Pons (tissue), 1 donor: ENCODE measurements at regions not wholly inside any gene's neighbourhood (a gene's known extent, or its start where the extent isn't known, plus 50 kb on each side); places are given as distances from the start of the nearest gene placed in this dataset.
A peak's percentile ranks its signal among the peaks of the same experiment; 100 is the strongest.
"Not testable (repeated sequence)": the region's sequence is repeated elsewhere in the genome, so short reads cannot be mapped to it uniquely, and the experiment has no call there.

ENCODE experiments used
- DNase-seq: peaks from one replicate; pipeline ENCODE4 v3.0.0-alpha.2; 2016; ENCODE audit warnings: low spot score

- DNase-seq, result no peak
Observed at GRCh38 chr7:16089801-16090200, 331.5 kb downstream of the CRPPA start.

- DNase-seq, result no peak
Observed at GRCh38 chr7:16089191-16089590, 332.1 kb downstream of the CRPPA start.

DNA sequence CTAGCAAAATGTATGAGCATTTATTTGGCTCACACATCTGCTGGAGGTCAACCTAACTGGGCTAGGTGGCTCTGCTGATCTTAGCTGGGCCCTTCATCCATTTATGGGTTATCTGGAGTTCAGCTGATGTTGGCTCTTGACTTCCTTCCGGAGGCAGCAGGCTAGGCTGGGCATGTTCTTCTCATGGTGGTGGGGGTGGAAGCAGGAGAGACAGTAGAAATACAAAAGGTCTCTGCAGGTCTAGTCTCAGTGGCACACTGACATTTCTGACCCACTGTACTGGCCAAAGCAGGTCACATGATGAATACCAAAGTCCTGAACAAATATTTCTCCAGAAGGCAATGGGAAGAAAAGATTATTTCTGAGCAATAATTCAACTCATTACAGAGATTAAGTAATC lies 334.6 kb downstream of the CRPPA start:
- no peak for DNase-seq

- not testable (repeated sequence) for DNase-seq
Observed at GRCh38 chr7:16085780-16086179, 335.6 kb downstream of the CRPPA start.

DNA sequence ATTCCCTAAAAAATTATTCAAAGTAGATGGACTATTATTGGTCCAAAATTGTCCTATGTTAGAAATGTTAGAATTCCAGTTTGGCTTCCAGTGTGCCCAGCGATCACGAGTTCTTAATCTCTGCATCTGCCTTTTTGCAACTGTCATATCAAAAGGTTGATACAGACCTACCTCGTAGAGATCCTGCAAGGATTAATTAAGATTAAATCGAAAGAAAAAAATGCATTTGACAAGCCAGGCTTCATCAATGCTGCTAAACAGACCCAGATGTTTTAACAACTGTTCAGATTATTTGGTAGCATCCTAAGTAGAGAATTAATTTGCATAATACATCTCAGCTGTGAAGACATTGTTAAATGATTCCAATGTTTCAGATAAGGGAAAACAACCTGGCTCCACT lies 336.5 kb downstream of the CRPPA start:
- DNase-seq, result no peak

DNA sequence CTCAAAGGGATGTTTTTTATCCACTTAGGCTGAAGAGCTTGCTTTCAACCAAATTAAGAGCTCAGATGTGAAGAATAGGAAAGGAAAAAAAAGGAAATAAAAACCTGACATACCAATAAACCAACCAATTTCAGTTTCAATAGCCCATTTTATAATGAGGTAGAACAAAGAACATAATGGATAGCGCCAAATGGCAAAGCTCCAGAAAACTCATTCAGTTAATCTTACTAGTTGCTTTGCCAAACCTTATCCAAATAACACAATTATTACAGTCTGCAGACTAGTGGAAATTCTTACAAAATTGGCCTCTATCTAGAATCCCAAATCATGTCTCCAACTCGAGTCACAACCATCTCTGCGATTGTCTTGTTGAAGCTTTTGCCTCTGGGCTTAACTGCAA lies 337.0 kb downstream of the CRPPA start:
- no peak for DNase-seq

DNA sequence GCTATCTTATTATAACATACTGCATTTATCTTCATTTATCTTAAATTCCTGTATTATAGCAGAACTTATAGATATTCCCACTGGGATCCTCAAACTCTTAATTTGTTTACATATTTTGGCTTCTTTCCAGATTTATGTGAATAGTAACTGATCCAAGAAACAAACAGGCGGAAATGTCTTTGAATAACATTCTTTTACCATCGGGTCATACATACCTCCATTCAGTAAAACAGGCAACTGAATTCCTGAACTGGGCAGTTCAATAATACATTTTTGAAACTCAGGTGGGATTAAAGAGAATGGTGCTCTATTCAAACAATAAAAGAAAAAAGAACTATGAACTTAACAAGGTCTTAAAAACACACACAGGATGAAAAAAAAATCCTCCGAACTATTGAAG lies 337.4 kb downstream of the CRPPA start:
- DNase-seq, result no peak

- DNase-seq, result no peak
Observed at GRCh38 chr7:16080131-16080530, 341.2 kb downstream of the CRPPA start.

DNA sequence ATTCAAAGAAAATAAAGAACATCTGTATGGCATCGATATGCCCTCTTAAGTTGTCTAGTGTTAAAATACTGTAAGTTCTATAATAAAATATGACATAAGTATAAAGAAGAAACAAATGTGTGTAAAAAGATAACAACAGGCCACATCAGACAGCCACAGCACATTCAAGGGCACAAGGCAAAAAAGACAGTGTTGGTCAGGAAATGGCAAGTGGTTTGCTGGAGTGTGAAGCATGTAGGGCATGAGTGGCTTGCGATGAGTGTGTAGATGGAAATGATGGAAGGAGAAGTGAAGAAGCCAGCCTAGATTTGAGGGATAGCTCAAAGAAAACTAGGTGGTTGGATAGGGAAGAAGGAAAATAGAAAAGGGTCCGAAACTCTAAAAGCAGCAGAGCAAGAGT lies 341.6 kb downstream of the CRPPA start:
- no peak for DNase-seq

DNA sequence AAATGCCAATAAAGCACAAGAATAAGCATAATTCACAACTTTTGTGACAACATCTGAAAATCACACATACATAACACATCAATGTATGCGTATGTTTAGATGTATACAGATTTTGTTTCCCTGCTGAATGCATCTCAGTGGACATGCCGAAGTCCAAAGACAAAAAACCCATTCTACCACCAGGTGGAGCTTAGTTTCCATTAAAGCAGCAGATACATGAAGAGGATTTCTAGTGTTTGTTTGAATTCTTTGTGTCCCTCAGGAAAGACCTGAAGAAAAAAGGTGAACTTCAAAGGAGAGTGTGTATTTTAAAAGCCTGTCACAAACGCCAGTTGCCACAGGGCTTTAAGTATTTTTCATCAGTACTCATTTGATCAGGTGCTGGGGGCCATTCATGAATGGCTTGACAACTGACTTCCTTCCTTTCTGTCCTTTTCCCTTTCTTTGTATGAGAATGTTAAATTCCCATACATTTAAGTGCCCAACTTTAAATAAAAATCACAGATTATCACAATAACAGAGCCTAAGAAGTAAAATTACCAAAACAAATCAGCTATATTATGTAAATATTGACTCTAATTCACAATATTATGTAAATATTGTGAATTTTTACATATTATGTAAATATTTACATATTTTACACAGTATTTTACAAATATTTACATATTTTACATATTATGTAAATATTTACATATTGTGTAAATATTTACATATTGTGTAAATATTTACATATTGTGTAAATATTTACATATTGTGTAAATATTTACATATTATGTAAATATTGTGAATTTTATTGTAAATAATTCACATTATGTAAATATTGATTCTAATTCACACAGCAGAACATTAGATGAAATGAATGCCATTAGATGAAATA lies 343.0 kb downstream of the CRPPA start:
- DNase-seq, result peak; percentile 87

GRCh38 chr7:16071246-16071857 lies 350.0 kb downstream of the CRPPA start:
- DNase-seq, result peak; percentile 81

GRCh38 chr7:16070806-16071205 lies 350.5 kb downstream of the CRPPA start:
- DNase-seq, result no peak

GRCh38 chr7:16069998-16070397 lies 351.3 kb downstream of the CRPPA start:
- DNase-seq, result no peak

GRCh38 chr7:16068183-16068582 lies 353.2 kb downstream of the CRPPA start:
- no peak for DNase-seq

DNA sequence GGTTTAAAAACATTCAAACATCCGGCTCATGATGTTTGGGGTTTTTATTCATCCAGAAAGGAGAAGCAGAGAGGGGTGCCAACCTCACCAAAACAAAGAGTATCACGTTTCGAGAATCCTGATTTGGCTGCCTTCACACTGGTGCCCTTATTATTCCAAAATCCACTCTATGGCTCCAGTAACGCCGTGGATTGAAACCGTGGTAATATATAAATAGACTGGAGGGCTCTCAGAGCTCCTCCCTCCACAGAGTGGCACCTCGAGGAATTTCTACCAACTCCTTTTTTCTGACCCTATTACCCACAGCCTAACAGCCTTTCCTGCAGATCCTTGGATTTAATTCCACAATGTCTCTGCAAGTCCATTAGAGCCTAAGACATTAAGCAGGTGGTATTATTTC lies 353.6 kb downstream of the CRPPA start:
- DNase-seq, result no peak

DNA sequence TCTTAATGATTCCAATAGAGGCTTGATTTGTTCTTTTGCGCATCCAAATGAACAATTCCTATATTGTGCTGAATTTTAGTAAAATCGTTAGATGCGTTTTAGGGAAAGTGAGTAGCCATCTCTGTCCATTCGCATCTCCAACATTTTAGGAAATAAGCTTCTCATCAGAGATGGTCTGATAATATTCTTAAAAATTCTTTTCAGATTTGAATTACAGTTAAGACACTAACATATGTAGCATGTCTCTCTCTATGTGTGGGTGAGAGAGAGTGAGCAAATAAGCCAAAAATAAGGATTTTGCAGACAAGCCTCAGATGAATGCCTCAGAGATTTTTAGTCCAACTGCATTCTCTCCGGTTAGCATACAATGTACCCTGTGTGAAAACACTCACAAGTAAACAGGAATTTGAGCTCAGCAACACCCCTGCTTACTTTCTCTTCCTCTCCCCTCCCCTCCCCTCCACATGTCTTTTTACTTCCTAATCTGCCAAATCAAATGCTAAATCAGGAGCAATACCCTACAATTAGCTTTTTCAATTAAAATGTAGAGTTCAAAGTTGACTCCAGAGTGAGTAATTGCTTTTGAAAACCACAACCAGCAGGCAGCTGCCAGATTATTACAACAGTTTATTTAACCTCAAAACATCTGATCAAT lies 354.4 kb downstream of the CRPPA start:
- DNase-seq, result no peak

DNA sequence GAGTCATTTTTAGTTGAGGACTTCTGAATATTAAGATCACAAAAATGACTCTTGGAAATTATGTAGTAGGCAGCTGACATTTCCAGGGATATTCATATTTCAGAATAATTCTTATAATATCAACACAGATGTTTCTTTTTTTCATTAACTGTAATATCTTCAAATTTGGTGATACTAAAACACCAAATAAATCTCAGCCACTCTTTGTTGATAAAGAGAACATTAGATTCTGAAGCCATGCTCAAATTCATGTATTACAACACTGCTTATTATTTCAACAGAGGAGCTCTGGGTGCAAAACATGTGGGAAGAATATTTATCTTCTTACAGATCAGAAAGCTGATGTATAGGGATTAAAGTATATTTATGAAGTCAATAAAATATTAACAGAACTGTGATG lies 355.4 kb downstream of the CRPPA start:
- DNase-seq, result no peak

GRCh38 chr7:16063716-16064675 lies 357.3 kb downstream of the CRPPA start:
- no peak for DNase-seq

DNA sequence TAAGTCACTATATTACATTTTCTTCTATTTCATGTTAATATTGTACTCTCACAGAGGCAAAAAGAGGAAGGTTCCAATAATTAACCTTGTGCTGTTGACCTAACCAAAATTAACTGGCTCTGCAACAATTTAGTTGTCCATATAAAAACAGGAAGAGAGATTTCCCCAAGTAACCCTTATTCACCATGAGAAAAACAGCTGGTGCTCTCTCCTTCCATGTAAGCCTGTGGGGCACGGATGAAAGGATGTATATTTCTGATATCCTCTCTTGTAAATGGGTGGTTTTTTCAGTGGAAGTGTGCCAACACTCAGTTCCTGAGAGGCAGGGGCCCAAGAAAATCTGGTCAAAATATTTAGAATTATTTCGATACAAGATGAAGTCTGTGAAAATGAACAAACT lies 358.1 kb downstream of the CRPPA start:
- DNase-seq, result no peak

GRCh38 chr7:16062269-16062668 lies 359.1 kb downstream of the CRPPA start:
- DNase-seq, result no peak

- DNase-seq, result no peak
Observed at GRCh38 chr7:16061630-16062029, 359.7 kb downstream of the CRPPA start.

DNA sequence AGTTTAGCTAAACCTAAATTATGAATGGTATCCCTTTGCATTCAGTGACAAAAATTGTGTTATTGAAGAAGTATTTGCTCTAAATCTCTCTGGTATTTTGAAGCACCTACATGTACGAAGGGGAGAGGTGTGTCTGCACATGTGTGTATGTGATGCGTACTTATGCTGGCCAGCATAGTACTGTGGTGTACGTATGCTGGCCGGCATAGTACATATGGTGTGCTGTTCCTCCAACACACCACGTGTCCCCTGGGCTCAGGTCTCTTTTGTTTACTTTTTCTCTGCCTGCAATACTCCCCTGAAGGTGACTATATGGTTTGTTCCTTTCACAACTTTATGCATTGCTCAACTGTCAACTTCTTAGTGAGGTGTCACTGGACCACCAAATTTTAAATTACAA lies 360.3 kb downstream of the CRPPA start:
- DNase-seq, result no peak
